Activated T-cell treated with anti-CD3 and anti-CD28 coated beads for 4 hours (primary cell): ENCODE measurements at regions not wholly inside any gene's neighbourhood (a gene's known extent, or its start where the extent isn't known, plus 50 kb on each side); places are given as distances from the start of the nearest gene placed in this dataset.

ENCODE experiments used
- DNase-seq: peaks from one replicate; pipeline ENCODE4 v3.0.0-alpha.2; 2020

DNA sequence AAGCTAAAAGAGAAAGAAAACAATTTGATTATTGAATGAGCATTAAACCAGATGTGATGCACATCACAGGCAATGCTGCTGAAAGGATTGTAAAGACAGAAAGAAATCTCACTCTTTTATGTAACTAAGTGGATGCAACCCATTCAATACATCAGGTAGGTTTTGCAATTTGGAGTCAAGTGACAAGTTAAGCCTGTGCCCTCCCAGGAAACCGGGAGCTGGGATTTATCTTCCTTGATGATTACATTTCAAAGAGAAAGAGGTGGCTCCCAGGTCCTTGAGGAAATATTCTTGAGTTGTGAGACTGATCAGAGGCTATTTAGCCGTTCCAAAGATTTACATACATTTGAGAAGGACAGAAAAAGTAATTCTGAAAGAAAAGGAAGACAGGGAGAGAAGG lies 219.0 kb upstream of the PROK2 start:
- DNase-seq: no peak

DNA sequence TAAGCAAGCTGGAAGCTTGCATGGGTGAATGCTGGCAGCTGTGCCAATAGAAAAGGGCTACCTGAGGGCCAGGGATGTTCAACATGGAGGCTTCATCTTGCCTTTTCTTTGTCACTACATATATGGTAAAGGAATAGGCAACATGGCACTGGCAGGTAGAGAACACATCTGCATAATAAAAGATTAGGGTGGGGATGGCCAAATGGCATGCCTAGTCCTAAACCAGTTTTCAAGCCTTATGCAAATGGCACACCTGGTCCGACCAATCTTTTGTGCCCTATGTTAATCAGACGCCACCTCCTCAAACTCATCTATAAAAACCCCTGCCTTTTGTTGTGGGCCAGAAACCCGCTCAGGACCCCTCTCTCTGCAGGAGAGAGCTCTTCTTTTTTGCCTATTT lies 216.8 kb upstream of the PROK2 start:
- DNase-seq: no peak

DNA sequence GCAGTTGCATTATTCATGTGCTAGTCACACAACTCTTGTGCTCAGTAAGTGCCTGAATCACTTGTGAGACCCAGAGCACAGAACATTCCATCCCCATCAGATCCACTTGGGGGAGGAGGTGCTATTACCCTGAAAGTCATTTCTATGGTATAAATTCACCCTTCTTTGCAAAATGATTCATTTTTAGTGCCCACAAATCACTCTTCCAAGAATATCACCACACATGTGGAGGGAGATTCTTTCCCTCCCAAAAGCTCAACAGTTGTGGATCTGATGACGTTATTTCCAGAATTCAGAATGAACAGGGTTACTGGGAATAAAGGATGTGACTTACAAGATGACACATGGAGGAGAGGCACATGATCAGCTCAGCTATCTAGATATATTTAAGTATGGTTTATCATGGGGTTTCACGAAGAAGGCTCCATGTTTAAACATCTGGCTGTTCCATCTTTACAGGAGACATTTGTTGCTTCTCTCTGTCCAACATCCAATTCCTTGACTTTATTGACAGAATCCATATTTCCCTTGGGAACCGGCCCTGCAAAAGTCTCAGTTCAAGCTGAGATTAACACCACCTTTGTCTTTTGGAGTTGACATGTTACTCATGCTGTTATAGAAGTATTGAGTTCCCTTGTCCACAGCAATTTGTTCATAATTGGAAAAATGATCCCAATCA lies 214.2 kb upstream of the PROK2 start:
- DNase-seq: no peak

DNA sequence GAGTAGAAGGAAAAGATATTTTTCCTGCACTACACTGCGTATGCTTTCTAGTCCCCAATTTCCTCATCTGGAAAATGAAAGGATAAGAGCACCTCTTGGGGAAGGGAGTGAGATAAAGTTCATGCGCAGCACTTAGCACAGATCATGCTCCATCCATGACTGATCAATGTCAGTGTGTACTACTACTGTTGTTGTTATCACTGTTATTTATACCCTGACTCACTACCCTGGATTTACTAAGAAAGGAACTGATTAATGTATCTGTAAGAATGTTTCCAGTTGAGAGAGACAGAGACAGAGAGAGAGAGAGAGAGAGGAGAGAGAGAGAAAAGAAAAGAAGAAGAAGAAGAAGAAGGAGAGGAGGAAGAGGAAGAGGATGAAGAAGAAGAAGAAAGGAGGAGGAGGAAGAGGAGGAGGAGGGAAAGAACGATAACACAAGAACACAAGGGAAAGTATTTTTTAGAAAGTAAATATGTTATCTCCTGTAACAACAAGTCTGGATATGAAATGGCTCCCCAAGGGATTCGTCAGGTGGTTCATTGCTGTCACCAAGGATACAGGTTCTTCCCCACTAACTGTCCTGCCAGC lies 212.2 kb upstream of the PROK2 start:
- no peak for DNase-seq

DNA sequence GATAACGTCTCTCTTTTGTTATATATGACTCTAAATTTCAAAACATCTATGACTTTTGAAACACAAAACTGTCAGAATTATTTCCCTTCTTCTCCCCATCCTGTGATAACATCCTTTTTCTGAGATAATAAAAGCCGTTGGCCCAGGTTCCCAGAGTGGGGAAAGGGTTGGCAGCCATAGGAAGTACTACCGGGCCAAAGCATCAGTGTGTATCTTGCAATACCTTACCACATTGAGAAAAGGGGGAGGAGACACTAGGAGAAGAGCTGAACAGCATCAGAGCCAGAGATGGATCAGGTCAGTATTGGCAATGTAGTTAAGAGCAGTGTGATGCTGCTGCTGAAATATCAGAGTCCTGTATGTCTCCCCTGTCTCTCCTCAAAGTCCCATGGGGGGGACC lies 210.0 kb upstream of the PROK2 start:
- DNase-seq: no peak

DNA sequence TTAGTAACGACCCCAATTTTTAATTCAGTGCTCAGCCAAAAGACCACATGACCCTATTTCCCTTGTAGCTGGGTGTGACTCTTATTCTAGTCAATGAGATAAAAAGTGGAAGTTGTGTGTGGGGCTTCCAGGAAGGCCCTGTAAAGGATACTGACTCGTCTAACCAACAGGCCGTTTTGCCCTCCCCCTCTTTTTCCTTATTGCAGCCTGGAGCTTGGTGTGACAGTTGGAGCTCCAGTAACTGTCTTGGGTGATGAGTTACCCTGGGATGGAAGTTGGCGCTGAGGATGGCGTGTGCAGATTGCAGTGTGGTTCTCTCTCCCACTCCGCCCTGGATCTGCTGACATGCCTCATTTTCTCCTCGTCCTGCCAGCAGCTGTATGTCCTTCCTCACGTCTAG lies 209.3 kb upstream of the PROK2 start:
- no peak for DNase-seq

DNA sequence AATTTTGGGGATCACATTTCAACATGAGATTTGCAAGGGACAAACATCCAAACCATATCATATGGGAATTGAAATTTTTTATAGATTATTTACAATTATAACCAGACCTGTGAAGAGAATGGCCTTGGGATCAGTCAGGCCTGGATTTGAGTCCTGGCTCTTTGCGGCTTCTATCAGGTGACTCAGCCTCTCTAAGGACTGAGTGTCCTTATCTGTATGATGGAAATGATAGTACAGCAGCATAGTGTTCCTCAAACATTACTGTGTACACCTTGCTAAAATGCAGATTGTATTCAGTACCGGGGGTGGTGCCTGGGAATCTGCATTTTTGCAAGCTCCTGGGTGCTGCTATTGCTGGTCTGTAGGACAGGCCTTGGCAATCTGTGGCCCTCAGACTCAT lies 206.7 kb upstream of the PROK2 start:
- DNase-seq: no peak

DNA sequence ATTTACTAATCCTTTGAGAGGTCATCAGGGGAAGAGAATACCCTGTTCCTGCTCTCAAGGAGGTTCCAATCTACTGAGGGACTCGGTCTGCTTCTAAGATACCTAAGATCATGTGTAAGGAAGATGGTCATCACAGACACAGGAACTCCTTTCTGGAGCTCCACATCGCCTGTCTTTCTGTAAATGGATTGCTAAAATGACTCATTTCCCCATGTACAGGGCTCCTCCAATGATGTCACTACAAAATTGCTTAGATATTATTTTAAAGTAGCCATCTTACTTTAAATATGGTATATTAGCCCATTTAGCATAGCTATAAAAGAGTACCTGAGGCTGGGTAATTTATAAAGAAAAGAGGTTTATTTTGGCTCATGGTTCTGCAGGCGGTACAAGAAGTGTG lies 206.1 kb upstream of the PROK2 start:
- DNase-seq: no peak

DNA sequence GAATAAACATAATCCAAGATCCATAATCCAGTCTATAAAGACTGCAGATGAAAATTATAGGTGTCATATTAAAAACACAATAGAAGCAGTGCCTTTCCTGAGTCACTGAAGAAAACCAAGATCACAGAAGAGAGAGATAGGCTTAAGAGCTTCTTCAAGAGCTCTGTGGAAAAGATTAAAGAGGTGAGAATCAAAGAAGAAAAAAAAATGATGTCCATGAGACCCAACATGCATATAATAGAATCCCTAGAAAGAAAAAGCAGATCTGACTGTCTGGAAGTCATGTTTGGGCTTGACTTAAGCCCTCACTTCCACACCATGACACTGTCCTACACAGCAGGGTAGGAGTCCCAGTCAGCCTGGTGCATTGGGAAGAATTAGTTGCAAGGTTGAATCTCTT lies 205.6 kb upstream of the PROK2 start:
- DNase-seq: no peak

DNA sequence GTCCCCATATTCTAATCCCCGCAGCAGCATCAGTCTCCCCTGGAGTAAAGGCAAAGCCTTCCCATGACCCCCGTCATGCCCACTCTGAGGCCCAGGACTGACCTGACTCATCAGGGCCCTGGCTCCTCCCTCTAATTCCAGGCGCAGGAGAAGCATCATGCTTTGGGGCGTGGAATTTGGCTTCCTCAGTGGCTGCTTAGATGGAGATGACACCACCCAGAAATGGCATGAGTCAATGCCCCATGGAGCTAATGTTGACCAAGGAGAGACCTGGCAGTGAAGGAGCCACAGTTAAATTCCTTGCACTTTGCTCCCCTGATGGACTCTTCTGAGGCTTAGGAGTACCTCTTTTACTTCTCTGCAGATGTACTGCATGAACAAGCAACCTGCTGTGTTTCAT lies 204.2 kb upstream of the PROK2 start:
- no peak for DNase-seq

DNA sequence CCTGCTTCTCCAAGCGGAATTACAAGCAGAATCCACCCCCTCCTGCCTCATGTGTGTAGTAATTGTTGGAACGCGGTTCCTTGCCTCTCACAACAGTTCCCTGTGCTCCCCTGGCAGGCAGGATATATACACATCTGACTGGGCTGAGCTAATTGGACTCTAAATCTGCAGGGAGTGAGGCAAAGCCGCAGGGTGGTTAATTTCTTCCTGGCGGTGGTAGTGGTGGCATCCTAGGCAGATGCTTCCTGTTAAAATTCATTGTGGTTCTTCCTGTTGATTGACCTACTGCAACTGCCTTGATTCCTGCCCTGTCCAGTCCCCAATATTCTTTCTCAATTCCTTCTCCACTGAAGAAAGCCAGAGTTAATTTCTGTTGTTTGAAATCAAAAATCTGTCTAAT lies 202.9 kb upstream of the PROK2 start:
- no peak for DNase-seq

DNA sequence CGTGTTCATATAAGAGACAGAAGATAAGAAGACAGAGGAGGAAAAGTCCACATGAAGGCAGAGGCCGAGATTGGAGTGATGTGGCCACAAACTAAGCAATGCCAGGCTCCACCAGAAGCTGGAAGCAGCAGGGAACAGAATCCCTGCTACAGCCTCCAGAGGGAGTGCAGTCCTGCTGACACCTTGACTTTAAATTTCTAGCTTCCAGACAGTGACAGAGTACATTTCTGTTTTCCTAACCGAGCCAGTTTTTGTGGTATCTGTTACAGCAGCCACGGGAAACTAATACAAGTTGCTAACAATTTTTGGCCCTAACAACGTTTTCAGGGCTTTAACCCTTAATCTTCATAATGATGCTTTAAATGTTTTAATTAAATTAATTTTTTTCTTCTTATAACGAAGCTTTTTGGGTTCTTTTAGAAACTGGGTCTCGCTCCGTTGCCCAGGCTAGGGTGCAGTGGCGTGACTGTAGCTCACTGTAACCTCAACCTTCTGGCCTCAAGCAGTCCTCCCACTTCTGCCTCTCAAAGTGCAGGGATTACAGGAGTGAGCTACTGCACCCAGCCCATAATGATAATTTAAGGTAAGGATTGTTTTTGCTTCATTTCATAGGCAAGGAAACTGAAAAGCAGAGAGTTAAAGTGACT lies 202.3 kb upstream of the PROK2 start:
- no peak for DNase-seq

DNA sequence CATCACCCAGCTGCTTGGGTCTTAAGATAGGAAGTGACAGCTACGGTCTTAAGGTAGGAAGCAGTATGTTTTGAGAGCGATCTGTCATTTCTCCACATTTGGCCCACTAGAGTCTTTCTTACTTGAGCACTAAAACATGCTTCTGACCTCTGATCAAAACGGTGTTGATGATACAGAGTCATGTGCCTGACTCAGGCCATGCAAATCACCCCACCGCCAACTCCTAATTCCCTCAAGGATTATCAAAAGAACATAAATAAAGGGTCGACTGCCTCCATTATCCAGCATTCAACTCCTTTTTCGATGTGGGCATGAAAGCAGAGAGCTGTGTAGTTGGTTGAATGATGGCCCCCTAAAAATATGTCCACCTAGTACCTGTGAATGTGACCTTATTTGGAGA lies 201.7 kb upstream of the PROK2 start:
- no peak for DNase-seq

DNA sequence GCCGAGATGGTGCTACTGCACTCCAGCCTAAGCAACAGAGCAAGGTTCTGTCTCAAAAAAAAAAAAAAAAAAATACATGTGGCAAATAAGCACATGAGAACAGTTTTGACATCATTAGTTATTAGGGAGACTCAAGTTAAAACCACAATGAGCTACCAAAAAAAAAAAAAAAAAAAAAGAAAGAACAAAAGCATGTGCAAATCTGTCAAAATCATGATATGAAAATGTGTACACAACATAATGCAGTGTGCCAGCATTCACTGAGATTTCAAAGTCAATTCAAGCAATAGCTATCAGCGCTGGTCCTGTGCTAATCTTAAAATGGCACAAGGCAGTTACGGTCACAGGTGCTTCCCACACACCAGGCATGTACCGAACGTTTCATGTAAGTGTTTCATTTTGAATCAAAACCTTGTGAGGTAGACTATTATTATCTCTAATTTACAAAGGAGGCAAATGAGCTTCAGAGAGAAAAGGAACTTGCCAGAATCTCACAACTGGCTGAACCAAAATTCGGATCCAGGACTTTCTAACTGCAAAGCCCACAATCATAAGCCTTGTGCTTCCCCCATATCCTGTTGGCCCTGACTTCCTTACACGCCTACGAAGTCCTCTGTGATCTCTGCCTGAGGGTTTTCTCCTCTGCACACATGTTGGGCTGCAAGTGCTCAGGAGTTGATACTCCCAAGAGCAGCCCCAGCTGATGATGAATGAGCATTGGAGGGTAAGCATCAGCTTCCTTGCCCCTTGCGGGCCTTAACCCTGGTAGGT lies 200.1 kb upstream of the PROK2 start:
- DNase-seq: no peak

DNA sequence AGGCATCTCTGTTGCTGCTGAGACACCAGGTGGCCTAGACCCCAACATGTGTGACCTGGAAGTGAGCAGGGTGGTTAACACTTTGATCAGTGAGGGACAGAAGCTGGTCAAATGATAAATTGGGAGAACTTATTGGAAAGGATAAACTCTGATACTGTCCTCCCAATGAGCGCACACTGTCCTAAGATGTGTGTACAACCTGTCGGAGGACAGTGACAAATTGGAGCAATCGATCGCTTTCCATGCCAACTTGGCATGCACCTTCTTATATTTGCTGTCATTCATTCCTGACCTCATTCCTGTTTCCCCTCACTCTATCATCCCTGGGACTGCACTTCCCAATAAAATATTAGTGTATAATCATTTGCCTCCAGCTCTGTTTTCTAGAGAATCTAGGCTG lies 198.7 kb upstream of the PROK2 start:
- DNase-seq: no peak

DNA sequence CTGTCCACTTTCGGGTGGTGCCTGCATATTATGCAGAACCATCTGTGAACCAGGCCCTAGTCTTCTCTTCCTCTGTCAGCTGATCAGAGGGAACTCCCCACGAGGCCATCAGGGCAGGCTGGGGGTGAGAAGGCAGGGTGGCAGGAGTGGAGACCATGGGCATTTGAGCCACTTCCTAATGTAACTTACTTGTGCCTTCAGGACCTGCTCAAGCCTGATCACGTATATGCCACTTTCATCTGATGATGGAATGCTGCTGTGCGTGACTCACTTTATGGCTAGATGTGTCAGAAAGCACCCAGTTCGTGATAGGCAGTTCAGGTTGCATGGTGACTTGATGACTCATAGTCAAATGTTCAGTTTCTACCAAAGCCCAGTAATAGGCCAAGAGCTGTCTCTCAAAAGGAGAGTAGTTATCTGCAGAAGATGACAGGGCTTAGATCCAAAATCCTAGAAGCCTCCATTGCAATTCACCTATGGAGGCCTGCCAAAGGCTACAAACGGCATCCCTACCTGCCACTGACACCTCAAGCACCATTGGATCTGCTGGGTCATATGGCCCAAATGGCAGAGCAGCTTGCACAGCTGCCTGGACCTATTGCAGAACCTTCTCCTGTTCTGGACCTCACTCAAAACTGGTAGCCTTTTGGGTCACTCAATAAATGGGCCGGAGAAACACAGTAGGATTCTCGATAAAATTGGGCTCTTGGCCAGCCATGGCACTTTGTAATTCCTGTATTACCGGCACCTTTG lies 197.7 kb upstream of the PROK2 start:
- DNase-seq: peak; percentile 9

DNA sequence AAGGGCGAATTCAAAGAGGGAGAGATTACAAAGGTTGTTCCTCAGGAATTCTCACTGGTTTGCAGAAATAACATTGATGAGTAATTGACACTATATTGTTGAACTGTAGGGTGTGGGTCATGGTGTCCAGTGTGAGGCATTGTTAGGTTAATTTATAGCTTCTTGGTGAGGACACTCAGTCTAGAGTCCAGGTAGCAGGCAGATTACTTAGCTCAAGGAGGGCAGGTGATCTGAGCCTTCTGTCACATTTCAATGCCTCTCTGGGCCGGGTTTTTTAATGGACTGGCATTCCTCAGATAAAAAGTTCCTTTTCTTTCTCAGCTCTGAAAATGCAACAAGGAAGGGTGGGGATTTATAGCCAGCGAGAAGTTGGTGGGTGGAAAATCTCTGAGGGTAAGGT lies 194.2 kb upstream of the PROK2 start:
- DNase-seq: no peak

DNA sequence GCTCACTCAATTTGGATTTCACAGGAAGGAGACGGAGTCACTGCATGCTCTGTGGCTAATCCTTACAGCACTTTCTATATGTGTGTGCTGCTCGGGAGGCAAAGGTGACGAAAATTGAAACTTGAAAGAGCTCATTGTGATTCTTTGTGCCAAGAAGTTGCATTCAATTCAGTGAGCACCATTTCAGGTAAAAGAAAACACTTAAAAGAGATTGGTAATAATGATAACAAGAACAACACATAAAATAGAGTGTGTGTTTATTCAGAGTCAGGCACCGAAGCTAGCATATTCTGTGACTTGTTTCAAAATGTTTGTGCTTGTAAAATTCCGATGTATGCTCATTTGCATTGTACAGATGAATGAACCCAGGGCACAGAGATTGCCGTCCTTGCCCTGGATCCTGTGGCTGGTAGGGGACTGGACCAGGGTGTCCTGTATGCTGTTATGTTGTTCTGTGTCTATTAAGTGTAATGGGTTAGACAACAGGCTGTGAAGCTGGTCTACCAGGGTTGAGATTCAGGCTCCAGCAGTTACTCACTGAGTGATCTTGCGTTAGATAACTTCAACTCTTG lies 193.3 kb upstream of the PROK2 start:
- DNase-seq: no peak

DNA sequence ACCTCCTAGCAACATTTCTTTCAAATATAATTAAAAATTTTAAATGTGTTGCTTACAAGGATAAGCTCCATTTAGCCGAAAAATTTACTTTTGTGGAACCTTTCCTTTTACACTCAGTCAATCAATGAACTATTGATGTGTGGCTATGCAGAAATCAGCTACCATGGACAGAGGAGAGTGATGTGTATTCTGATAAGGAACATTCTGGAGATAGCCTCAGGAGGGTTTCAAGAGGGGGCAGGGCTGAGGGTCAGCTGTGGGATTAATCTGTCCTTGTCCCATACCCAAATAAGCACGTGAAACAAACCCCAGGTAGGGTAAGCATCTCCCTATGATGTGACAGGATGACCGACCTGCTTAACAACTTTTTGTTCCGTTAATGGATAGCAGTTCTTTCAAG lies 192.6 kb upstream of the PROK2 start:
- DNase-seq: no peak

DNA sequence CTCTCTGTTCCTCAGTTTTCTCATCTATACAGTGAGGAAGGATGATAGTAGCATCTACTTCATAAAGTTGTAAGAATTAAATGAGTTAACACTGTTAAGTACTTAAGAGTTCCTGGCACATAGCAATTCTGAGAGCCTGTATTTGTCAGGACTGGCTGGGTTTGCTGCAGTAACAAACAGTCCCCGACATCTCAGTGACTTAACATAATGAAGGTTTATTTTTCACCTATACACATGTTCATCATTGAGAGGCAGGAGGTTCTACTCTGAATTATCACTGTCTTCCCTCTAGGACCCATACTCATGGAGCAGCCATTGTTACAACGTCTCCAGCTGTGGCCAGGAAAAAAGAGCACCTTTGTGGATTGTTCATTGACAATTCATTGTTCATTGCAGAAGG lies 190.6 kb upstream of the PROK2 start:
- no peak for DNase-seq

DNA sequence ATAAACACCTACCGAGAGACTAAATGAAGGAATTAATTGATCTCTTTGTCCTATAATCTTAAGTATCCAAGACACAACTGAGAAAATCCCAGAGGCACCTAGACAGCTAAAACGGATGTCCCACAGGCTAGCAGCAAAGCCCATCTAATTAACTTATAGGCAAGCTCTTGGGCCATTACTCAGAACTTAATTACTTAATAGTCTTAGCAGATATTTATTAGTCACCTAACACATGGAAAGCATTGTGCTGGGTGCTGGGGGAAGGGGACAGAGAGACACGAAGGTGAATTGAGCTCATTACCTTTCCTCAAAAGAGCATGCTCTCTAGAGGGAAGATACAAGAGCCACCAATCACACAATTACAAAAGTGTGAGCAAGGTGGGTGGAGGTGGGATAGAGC lies 189.8 kb upstream of the PROK2 start:
- DNase-seq: no peak

DNA sequence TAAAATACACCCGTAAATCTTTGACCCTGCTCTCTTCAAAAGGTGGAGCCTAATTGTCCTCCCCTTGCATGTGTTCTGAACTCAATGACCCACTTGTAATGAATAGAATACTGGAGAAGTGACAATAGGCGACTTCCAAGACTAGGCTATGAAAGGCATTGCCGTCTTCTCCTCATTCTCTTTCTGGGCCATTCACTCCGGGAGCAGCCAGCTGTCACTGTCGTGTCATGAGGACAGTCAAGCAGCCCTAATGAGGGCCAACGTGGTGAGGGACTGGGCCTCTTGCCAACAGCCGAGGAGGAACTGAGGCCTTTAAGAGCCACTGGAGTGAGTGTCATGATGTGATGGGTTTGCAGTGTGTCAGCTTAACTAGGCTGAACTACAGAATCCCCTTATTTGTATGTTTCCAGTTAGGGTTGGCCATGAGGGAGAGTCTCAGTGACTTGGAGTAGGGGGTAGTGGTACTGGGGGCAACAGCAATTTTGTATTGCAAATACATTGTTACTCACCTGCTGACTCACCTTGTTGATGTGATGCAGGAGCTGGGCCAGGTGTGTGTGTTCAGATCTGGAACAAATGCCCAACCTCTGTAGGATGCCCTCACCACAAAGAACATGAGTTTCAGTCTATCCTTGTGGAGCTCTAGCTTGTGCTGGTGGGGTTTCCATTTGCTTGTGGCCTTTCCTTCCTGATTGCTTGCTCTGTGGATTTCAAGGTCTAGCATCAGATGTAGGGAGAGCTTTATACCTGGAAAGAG lies 188.5 kb upstream of the PROK2 start:
- DNase-seq: no peak
